ENCODE measurements at regions not wholly inside any gene's neighbourhood (a gene's known extent, or its start where the extent isn't known, plus 50 kb on each side); places are given as distances from the start of the nearest gene placed in this dataset.

GRCh38 chr6:91572878-91573277, 986.0 kb upstream of the MAP3K7 start:
- no peaks in the 10 kb centered on the region for H3K27me3 ChIP-seq (ENCODE audit: insufficient read depth in 3 of 3, low read length in 2 of 3)
- 67 to 70% (median 69%) methylated on average over 3 of the region's 3 CpGs for WGBS, 3 donors
- no peak overlapping the region for H3K4me3 ChIP-seq
- ATAC-seq (no peak), DNase-seq (no peak)
- H3K27ac ChIP-seq: no peak overlapping the region
- H3K4me1 ChIP-seq: no peaks in the 10 kb centered on the region
- intact Hi-C loops (cut with DNase I): no loop called here
- no peaks in the 10 kb centered on the region for H3K9me3 ChIP-seq
- TF ChIP-seq, protein P1, sequence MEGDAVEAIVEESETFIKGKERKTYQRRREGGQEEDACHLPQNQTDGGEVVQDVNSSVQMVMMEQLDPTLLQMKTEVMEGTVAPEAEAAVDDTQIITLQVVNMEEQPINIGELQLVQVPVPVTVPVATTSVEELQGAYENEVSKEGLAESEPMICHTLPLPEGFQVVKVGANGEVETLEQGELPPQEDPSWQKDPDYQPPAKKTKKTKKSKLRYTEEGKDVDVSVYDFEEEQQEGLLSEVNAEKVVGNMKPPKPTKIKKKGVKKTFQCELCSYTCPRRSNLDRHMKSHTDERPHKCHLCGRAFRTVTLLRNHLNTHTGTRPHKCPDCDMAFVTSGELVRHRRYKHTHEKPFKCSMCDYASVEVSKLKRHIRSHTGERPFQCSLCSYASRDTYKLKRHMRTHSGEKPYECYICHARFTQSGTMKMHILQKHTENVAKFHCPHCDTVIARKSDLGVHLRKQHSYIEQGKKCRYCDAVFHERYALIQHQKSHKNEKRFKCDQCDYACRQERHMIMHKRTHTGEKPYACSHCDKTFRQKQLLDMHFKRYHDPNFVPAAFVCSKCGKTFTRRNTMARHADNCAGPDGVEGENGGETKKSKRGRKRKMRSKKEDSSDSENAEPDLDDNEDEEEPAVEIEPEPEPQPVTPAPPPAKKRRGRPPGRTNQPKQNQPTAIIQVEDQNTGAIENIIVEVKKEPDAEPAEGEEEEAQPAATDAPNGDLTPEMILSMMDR (IDR thresholded peaks at IDR 0.05): no peak
- no peaks in the 10 kb centered on the region for H3K36me3 ChIP-seq (ENCODE audit: insufficient read depth in 1 of 2, low read depth in 1 of 2)

- no peaks in the 10 kb centered on the region for H3K27me3 ChIP-seq (ENCODE audit: insufficient read depth in 3 of 3, low read length in 2 of 3)
- DNase-seq: no peak
- intact Hi-C loops (cut with DNase I): no loop called here
- TF ChIP-seq, protein P1 (IDR thresholded peaks at IDR 0.05): no peak
- 58 to 67% (median 66%) methylated on average over 2 of the region's 2 CpGs for WGBS, 3 donors
- H3K9me3 ChIP-seq: no peaks in the 10 kb centered on the region
- H3K36me3 ChIP-seq (ENCODE audit: insufficient read depth in 1 of 2, low read depth in 1 of 2): no peaks in the 10 kb centered on the region
- H3K4me3 ChIP-seq: no peak overlapping the region
- no peaks in the 10 kb centered on the region for H3K4me1 ChIP-seq
- no peak for ATAC-seq
- H3K27ac ChIP-seq: no peak overlapping the region
These were observed 982.2 kb upstream of the MAP3K7 start for GRCh38 chr6:91569071-91569470.

DNA sequence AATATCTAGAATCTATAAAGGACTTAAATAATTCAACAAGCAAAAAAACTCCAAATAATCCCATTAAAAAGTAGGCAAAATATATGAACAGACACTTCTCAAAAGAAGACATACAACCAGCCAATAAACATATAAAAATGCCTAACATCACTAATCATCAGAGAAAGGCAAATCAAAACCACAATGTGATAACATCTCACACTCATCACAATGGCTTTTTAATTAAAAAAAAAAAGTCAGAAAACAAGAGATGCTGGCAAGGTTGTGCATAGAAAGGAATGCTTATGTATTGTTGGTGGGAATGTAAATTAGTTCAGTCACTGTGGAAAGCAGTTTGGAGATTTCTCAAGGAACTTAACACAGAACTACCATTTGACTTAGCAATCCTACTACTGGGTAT, 979.6 kb upstream of the MAP3K7 start:
- intact Hi-C loops (cut with DNase I): no loop called here
- H3K27ac ChIP-seq: no peak overlapping the region

GRCh38 chr6:91565207-91565606, 978.3 kb upstream of the MAP3K7 start:
- ATAC-seq: no peak
- Histone ChIP-seq H3K27ac (no peak overlapping the region), H3K27me3 (ENCODE audit: insufficient read depth in 3 of 3, low read length in 2 of 3) (no peaks in the 10 kb centered on the region), H3K4me1 (no peaks in the 10 kb centered on the region), H3K4me3 (no peak overlapping the region), H3K36me3 (ENCODE audit: insufficient read depth in 1 of 2, low read depth in 1 of 2) (no peaks in the 10 kb centered on the region), H3K9me3 (no peaks in the 10 kb centered on the region)
- no peak for DNase-seq
- intact Hi-C loops (cut with DNase I): no loop called here
- 75 to 87% (median 83%) methylated on average over 3 of the region's 3 CpGs for WGBS, 3 donors
- TF ChIP-seq, protein P1 (IDR thresholded peaks at IDR 0.05): no peak

More for the DNA sequence above, 979.6 kb upstream of the MAP3K7 start:
- no peaks in the 10 kb centered on the region for H3K27me3 ChIP-seq (ENCODE audit: insufficient read depth in 3 of 3, low read length in 2 of 3)
- H3K9me3 ChIP-seq: no peaks in the 10 kb centered on the region
- H3K4me1 ChIP-seq: no peaks in the 10 kb centered on the region
- no peaks in the 10 kb centered on the region for H3K36me3 ChIP-seq (ENCODE audit: insufficient read depth in 1 of 2, low read depth in 1 of 2)
- ATAC-seq: no peak
- TF ChIP-seq, protein P1 (IDR thresholded peaks at IDR 0.05): no peak
- no peak overlapping the region for H3K4me3 ChIP-seq
- DNase-seq: no peak

GRCh38 chr6:91562955-91563354, 976.1 kb upstream of the MAP3K7 start:
- Histone ChIP-seq H3K4me1 (no peaks in the 10 kb centered on the region), H3K4me3 (no peak overlapping the region), H3K27ac (no peak overlapping the region), H3K36me3 (ENCODE audit: insufficient read depth in 1 of 2, low read depth in 1 of 2) (no peaks in the 10 kb centered on the region), H3K9me3 (no peaks in the 10 kb centered on the region), H3K27me3 (ENCODE audit: insufficient read depth in 3 of 3, low read length in 2 of 3) (no peaks in the 10 kb centered on the region)
- ATAC-seq: no peak
- 55 to 70% (median 58%) methylated on average over 3 of the region's 3 CpGs for WGBS, 3 donors
- no peak for DNase-seq
- TF ChIP-seq, protein P1 (IDR thresholded peaks at IDR 0.05): no peak
- intact Hi-C loops (cut with DNase I): no loop called here
